HUES6 (cell line): ENCODE measurements at regions not wholly inside any gene's neighbourhood (a gene's known extent, or its start where the extent isn't known, plus 50 kb on each side); places are given as distances from the start of the nearest gene placed in this dataset.
A peak's percentile ranks its signal among the peaks of the same experiment; 100 is the strongest.
"Not testable (repeated sequence)": the region's sequence is repeated elsewhere in the genome, so short reads cannot be mapped to it uniquely, and the experiment has no call there.

Source experiments
- H3K27ac ChIP-seq: 2 replicates; pipeline ENCODE4 v1.7.0; 2013; ENCODE audit warnings: low read depth, mild to moderate bottlenecking, low read length, inconsistent platforms
- H3K27me3 ChIP-seq: 2 replicates; pipeline ENCODE4 v1.6.1; 2013; ENCODE audit warnings: low read length; ENCODE audit not compliant: control insufficient read depth, insufficient read depth
- H3K36me3 ChIP-seq: 2 replicates; pipeline ENCODE4 v1.6.1; 2013; ENCODE audit warnings: low read length; ENCODE audit not compliant: control insufficient read depth, insufficient read depth
- H3K4me1 ChIP-seq: 2 replicates; pipeline ENCODE4 v1.6.1; 2013; ENCODE audit warnings: low read length; ENCODE audit not compliant: control insufficient read depth, insufficient read depth
- H3K4me3 ChIP-seq: 2 replicates; pipeline ENCODE4 v1.5.1; 2013; ENCODE audit warnings: low read depth, low read length
- H3K9ac ChIP-seq: one replicate; pipeline ENCODE4 v1.6.1; 2013; ENCODE audit warnings: mild to moderate bottlenecking, low read length
- H3K9me3 ChIP-seq: 2 replicates; pipeline ENCODE4 v1.6.1; 2013; ENCODE audit warnings: low read depth, low read length; ENCODE audit not compliant: control insufficient read depth, insufficient read depth

GRCh38 chr13:56039992-56040391 lies 1100.7 kb upstream of the PRR20A start:
- H3K9ac ChIP-seq = peak overlapping the region; percentile 91
- H3K9me3 ChIP-seq = no peaks in the 10 kb centered on the region
- peak overlapping the region; percentile 35; the same call in 1 of the 2 replicates for H3K4me3 ChIP-seq
- no peaks in the 10 kb centered on the region for H3K27me3 ChIP-seq
- peak overlapping the region; percentile 87; the same call in 1 of the 2 replicates for H3K27ac ChIP-seq
- no peaks in the 10 kb centered on the region; the same call in 1 of the 2 replicates for H3K36me3 ChIP-seq
- H3K4me1 ChIP-seq = no peaks in the 10 kb centered on the region; the same call in 1 of the 2 replicates

DNA sequence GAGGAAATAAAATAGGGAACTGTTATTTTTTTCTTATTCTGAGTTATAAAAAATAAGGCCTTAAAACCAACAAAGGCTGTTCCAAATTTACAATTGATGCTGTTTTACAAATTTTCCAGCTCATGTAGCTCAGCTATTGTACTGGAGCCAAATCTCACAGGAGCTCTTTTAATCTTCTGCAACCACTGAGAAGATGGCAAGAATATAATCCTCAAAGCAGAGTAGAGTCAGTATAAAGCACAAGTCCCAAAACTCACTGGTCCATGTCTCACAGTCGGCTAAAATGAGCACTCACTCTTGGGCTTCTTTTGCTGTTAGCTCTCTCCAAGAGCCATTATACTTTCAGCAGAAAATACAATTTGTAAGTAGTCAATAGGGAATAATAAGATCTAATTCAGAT lies 1074.4 kb upstream of the PRR20A start:
- no peaks in the 10 kb centered on the region for H3K36me3 ChIP-seq
- no peak overlapping the region for H3K4me3 ChIP-seq
- H3K9ac ChIP-seq = no peak overlapping the region
- no peaks in the 10 kb centered on the region for H3K9me3 ChIP-seq
- H3K4me1 ChIP-seq = no peaks in the 10 kb centered on the region; the same call in 1 of the 2 replicates
- H3K27ac ChIP-seq = no peak overlapping the region
- no peaks in the 10 kb centered on the region for H3K27me3 ChIP-seq

- Histone ChIP-seq H3K36me3 (peaks cover 4% of the 10 kb centered on the region; the same call in 1 of the 2 replicates), H3K27ac (no peak overlapping the region), H3K9me3 (no peaks in the 10 kb centered on the region), H3K4me1 (no peaks in the 10 kb centered on the region), H3K9ac (no peak overlapping the region), H3K27me3 (no peaks in the 10 kb centered on the region), H3K4me3 (no peak overlapping the region)
Observed at GRCh38 chr13:56102641-56103040, 1038.1 kb upstream of the PRR20A start.

DNA sequence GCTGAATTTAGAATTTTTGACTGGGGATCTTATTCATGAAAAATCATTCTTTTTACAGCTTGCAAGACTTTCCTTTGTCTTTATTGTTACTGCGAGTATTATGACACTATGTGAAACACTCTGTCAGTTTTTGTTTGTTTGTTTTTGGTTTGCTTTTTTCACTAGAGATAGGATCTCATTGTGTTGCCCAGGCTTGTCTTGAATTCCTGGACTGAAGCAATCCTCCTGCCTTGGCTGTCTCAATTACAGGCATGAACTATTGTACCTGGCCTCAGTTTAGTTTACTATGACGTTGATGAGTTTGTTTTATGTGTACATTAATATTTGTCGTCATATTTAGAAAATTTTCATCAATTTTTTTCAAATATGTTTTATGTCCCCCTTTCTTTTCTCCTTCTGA lies 1030.0 kb upstream of the PRR20A start:
- peak overlapping the region; percentile 31 for H3K9ac ChIP-seq
- peaks cover 16% of the 10 kb centered on the region; the same call in 1 of the 2 replicates for H3K36me3 ChIP-seq
- no peaks in the 10 kb centered on the region for H3K9me3 ChIP-seq
- no peaks in the 10 kb centered on the region for H3K27me3 ChIP-seq
- H3K4me3 ChIP-seq = no peak overlapping the region
- peak overlapping the region; percentile 73; the same call in 1 of the 2 replicates for H3K27ac ChIP-seq
- peaks cover 22% of the 10 kb centered on the region for H3K4me1 ChIP-seq

DNA sequence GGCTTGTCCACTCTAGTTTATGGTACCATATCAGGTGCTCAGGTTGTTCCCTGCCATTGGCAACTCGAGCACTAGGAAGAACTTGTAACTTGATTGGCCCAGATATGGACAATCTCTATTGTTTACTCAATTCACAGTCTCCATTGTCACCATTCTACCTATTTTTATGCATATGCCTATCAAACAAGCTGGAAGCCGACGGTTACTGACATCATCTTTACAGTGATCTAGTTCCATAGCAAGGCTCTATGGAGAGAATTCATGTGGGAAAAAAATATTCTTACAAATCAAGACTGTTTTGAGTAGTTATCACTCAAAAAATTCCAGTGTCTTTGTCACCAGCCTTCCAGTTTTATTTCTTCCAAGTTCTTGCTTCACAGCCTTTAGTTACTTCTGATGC lies 1006.2 kb upstream of the PRR20A start:
- Histone ChIP-seq H3K4me1 (no peaks in the 10 kb centered on the region), H3K27ac (no peak overlapping the region), H3K4me3 (no peak overlapping the region), H3K9me3 (peaks cover 11% of the 10 kb centered on the region; the same call in 1 of the 2 replicates), H3K27me3 (no peaks in the 10 kb centered on the region), H3K36me3 (no peaks in the 10 kb centered on the region), H3K9ac (no peak overlapping the region)

DNA sequence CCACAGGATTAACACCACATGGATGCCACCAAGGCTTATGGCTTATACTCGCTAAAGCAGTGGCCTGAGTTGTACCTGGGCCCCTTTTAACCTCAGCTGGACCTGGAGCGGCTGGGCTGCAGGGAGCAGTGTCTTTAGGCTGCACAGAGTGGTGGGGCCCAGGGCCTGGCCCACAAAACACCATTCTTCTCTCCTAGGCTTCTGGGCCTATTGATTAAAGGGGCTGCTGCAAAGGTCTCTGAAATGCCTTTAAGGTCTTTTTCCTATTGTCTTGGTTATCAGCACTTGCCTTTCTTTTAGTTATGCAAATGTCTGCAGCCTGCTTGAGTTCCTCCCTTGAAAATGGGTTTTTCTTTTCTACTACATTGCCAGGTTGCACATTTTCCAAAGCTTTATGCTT lies 973.9 kb upstream of the PRR20A start:
- Histone ChIP-seq H3K4me3 (peak overlapping the region; percentile 6; the same call in 1 of the 2 replicates), H3K4me1 (peaks cover 10% of the 10 kb centered on the region), H3K27me3 (no peaks in the 10 kb centered on the region), H3K36me3 (no peaks in the 10 kb centered on the region), H3K9me3 (0 out of 2 replicates have a peak, but pooled peaks cover 3% of the 10 kb centered on the region), H3K9ac (no peak overlapping the region), H3K27ac (peak overlapping the region; percentile 79)

DNA sequence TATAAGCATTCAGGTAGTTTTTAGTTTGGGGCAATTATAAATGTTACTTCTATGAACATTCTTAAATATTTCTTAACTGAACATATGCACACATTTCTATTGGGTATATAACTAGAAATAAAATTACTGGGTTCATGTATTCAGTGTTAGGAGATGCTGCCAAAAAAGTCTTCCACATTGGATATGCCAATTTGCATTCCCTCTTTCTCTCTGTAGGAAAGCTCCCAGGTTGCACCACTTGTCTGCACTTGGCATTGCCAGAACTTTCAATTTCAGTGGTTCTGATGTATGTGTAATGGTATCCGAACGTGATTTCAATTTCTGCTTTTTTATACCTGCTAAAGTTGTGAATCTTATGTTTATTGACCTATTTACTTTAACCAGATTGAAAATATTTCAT lies 972.1 kb upstream of the PRR20A start:
- no peak overlapping the region for H3K27ac ChIP-seq
- H3K4me3 ChIP-seq = no peak overlapping the region
- 0 out of 2 replicates have a peak, but pooled peaks cover 3% of the 10 kb centered on the region for H3K9me3 ChIP-seq
- H3K36me3 ChIP-seq = no peaks in the 10 kb centered on the region
- no peak overlapping the region for H3K9ac ChIP-seq
- H3K4me1 ChIP-seq = peaks cover 10% of the 10 kb centered on the region
- H3K27me3 ChIP-seq = no peaks in the 10 kb centered on the region

DNA sequence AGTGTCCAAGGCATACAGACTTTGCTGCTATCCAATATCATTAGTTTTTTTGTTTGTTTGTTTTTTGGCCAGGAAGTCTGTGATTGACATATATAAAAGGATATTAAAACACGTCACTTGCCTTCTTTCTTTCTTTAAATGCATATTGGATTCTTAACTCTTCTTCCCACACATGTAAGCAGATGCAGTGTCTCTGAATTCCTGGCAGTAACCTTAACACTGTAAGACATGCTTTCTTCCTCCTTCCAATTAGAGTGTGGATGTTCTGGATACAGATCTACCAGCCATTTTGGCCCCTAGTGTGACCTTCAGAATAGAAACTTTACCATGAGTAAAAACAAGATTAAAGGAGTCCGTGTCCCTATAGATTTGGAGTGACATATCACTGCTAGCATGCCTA lies 967.4 kb upstream of the PRR20A start:
- Histone ChIP-seq H3K9me3 (no peaks in the 10 kb centered on the region), H3K36me3 (no peaks in the 10 kb centered on the region), H3K27me3 (no peaks in the 10 kb centered on the region), H3K4me3 (no peak overlapping the region), H3K9ac (no peak overlapping the region), H3K4me1 (no peaks in the 10 kb centered on the region), H3K27ac (no peak overlapping the region)

GRCh38 chr13:56182598-56182997 lies 958.1 kb upstream of the PRR20A start:
- Histone ChIP-seq H3K4me1 (no peaks in the 10 kb centered on the region), H3K36me3 (no peaks in the 10 kb centered on the region), H3K4me3 (no peak overlapping the region), H3K27ac (no peak overlapping the region), H3K27me3 (no peaks in the 10 kb centered on the region), H3K9me3 (no peaks in the 10 kb centered on the region; the same call in 1 of the 2 replicates), H3K9ac (no peak overlapping the region)

DNA sequence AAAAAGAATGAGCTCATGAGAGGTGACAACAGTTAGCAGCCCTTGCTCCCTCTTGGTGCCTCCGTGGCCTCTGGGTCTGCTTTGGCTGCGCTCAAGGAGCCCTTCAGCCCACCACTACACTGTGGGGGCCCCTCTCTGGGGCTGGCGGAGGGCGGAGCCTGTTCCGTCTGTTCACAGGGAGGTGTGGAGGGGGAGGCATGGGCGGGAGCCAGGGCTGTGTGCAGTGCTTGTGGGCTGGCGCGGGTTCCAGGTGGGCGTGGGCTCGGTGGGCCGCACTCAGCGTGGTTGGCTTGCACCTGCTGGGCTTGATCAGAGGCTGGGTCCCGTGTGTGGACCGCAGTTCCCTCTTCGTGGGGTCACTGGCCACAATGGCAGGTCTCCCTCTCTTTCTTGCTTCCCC lies 953.4 kb upstream of the PRR20A start:
- H3K36me3 ChIP-seq = no peaks in the 10 kb centered on the region
- H3K9ac ChIP-seq = no peak overlapping the region
- no peak overlapping the region for H3K27ac ChIP-seq
- H3K9me3 ChIP-seq = no peaks in the 10 kb centered on the region
- no peaks in the 10 kb centered on the region for H3K4me1 ChIP-seq
- no peak overlapping the region for H3K4me3 ChIP-seq
- H3K27me3 ChIP-seq = no peaks in the 10 kb centered on the region

DNA sequence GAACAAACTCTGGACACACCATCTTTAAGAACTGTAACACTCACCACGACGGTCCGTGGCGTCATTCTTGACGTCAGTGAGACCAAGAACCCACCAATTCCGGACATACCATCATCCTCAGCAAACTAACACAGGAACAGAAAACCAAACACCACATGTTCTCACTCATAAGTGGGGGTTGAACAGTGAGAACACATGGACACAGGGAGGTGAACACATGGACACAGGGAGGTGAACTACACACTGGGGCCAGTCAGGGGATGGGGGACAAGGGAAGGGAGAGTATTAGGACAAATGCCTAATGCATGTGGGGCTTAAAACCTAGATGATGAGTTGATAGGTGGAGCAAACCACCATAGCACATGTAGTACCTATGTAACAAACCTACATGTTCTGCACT lies 952.1 kb upstream of the PRR20A start:
- not testable (repeated sequence) for H3K9ac ChIP-seq, H3K9me3 ChIP-seq, H3K27ac ChIP-seq, H3K4me3 ChIP-seq, H3K27me3 ChIP-seq, H3K4me1 ChIP-seq, H3K36me3 ChIP-seq

- Histone ChIP-seq H3K27ac (no peak overlapping the region), H3K36me3 (no peaks in the 10 kb centered on the region), H3K9ac (no peak overlapping the region), H3K9me3 (no peaks in the 10 kb centered on the region), H3K4me1 (no peaks in the 10 kb centered on the region), H3K4me3 (no peak overlapping the region), H3K27me3 (no peaks in the 10 kb centered on the region)
Observed at GRCh38 chr13:56189439-56189838, 951.3 kb upstream of the PRR20A start.
